SK-N-MC (cell line): ENCODE measurements at regions not wholly inside any gene's neighbourhood (a gene's known extent, or its start where the extent isn't known, plus 50 kb on each side); places are given as distances from the start of the nearest gene placed in this dataset.

Experiments
- DNase-seq: peaks from one replicate; pipeline ENCODE4 v3.0.0-alpha.2; 2011; ENCODE audit warnings: low read depth, low spot score
- H3K27ac ChIP-seq: fragments of 200-600 bp; sonication (generic); 2 replicates; pipeline ENCODE4 v1.5.1; 2016; ENCODE audit warnings: mixed run types
- H3K36me3 ChIP-seq: fragments of 200-600 bp; sonication (generic); 2 replicates; pipeline ENCODE4 v1.6.1; 2017; ENCODE audit warnings: antibody characterized with exemption, low read length, mixed read lengths; ENCODE audit not compliant: insufficient read depth
- H3K4me3 ChIP-seq: fragments of 200-600 bp; sonication (generic); 2 replicates; pipeline ENCODE4 v1.5.1; 2016
- H3K9ac ChIP-seq: fragments of 200-600 bp; sonication (generic); 2 replicates; pipeline ENCODE4 v1.8.0; 2017; ENCODE audit warnings: mixed run types, mixed read lengths; ENCODE audit not compliant: insufficient read length
- H3K9me3 ChIP-seq: fragments of 200-600 bp; sonication (generic); 2 replicates; pipeline ENCODE4 v1.6.1; 2017; ENCODE audit warnings: low read depth, mild to moderate bottlenecking, antibody characterized with exemption, low read length, moderate library complexity, mixed read lengths
- EZH2 ChIP-seq: fragments of 200-600 bp; sonication (generic); IDR thresholded peaks from one replicate; pipeline ENCODE4 v1.6.1; 2017; ENCODE audit warnings: antibody characterized with exemption
- FOXP2 ChIP-seq: optimal IDR thresholded peaks from 2 replicates; pipeline ENCODE3; 2011; ENCODE audit warnings: mild to moderate bottlenecking, moderate library complexity; ENCODE audit not compliant: insufficient read depth; ENCODE audit errors: extremely low read length, control extremely low read depth
- POLR2AphosphoS5 ChIP-seq: IDR thresholded peaks from 2 replicates; pipeline ENCODE4 v1.6.1; 2012; ENCODE audit warnings: mild to moderate bottlenecking, low read depth, low read length, borderline replicate concordance

DNA sequence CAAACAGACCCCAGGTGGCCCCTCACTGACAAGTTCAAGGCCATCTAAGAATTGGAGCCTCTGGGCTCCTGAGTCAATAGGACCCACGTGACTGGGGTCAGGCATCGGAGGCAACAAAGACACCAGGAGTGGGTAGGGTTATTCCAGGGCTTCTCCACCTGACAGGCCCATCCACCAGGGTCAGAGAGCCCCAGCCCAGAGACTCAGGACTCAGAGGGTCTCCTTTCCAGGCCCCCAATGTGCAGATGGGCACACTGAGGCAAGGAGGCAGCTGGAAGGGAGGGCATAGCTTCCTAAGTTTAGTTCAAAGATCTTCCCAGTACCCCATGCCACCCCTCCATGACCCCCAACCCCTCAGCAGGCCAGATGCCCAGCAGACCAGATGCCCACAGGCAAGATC, 388.6 kb downstream of the MATN1 start:
- H3K4me3 ChIP-seq = no peak overlapping the region
- no peak overlapping the region for H3K27ac ChIP-seq
- no peak overlapping the region for H3K9ac ChIP-seq
- no peak for DNase-seq
- TF ChIP-seq POLR2AphosphoS5 = no peak
- H3K36me3 ChIP-seq = no peaks in the 10 kb centered on the region
- H3K9me3 ChIP-seq = no peaks in the 10 kb centered on the region

DNA sequence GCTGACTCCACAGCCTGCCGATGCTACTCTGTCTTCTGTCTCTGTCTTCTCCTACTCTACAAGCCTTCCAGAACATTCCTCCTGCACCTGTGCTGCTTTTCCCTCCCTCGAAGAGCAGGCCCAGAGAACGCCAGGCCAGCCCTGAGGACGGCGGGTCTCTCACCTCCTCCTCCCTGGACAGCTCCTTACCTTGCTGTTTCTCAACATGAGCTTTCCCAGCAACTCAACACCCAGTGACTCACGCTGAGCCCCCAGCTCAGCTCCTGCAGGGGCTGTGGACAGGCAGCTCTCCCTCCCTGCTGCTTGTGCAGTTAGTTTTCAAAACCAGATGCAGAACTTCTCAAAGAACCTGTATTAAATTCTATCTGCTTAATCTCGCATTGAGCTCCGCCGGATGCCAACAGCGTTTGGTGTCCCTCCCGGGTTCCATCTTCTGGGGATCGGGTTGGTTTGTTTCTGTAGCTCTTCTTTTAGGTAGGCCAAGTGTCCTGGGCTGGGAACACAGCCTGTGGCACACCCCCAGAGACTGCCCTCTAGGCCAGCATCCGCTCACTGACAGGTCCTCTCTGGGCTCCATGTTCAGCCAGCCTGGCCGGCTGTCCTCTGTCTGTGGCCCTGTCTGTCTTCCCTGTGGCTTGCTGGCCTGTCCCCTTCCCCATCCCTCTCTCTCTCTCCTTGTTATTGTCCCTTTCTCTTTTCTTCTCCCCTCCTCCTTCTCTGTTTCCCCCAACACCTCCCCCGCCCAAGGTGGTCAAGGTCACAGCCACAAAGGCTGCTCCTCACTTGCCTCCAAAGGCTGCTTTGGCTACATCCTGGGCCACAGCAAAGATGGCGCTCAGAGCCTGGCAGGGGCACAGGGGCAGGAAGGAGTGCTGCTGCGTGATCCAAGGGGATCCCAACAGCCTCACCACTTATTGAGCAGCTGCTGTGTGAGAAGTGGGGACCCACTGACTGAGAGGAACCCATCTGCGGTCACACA, 391.0 kb downstream of the MATN1 start:
- TF ChIP-seq FOXP2 = no peak
- no peak for TF ChIP-seq EZH2
- no peak for TF ChIP-seq POLR2AphosphoS5
- Histone ChIP-seq H3K36me3 (no peaks in the 10 kb centered on the region), H3K9ac (no peak overlapping the region), H3K27ac (no peak overlapping the region), H3K9me3 (no peaks in the 10 kb centered on the region), H3K4me3 (no peak overlapping the region)
- no peak for DNase-seq

- no peak overlapping the region for H3K4me3 ChIP-seq
- no peak for DNase-seq
- H3K9me3 ChIP-seq = no peaks in the 10 kb centered on the region
- TF ChIP-seq FOXP2 = no peak
- no peak for TF ChIP-seq EZH2
- no peak for TF ChIP-seq POLR2AphosphoS5
- no peaks in the 10 kb centered on the region for H3K36me3 ChIP-seq
- H3K9ac ChIP-seq = no peak overlapping the region
- H3K27ac ChIP-seq = no peak overlapping the region
These were observed 391.8 kb downstream of the MATN1 start for GRCh38 chr1:30331415-30332065.

- Histone ChIP-seq H3K27ac (no peak overlapping the region), H3K36me3 (no peaks in the 10 kb centered on the region), H3K9me3 (no peaks in the 10 kb centered on the region), H3K4me3 (no peak overlapping the region), H3K9ac (no peak overlapping the region)
- no peak for TF ChIP-seq POLR2AphosphoS5
- TF ChIP-seq FOXP2 = no peak
- TF ChIP-seq EZH2 = no peak
- no peak for DNase-seq
These were observed 392.7 kb downstream of the MATN1 start for GRCh38 chr1:30330644-30331043.

DNA sequence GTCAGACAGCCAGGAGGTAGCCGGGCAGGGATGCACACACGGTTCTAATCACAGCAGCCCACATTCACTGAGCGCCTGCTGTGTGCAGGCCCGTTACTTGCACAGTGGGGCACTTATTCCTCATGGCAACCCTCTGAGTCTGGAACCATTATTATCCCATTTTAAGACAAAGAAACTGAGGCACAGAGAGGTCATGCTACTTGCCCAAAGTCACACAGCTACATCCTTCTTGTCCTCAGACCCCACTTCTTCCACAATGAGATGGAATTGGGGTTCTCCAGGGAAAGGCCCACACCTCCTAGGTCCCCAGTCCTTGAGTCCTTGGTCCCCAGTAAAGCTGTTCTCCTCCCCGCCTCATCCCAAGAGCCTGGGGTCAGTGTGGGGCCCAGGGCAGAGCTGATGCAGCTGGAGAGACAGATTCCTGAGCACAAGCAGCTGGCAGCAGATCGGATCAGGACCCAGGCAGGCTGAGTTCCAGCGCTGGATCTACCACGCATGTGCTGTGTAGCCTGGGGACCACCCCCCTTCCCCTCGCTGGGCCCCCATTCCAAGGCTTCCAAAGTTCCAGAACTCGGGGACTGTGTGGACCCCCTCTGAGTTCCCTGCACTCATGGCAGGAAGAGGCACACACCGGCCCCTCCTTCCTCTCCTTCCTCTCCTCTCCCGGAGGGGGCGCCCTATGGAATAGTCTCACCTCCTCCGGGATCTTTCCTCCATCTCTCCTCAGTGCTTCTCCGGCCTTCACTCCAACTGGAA, 393.4 kb downstream of the MATN1 start:
- no peak for TF ChIP-seq POLR2AphosphoS5
- TF ChIP-seq FOXP2 = no peak
- TF ChIP-seq EZH2 = no peak
- Histone ChIP-seq H3K9ac (no peak overlapping the region), H3K36me3 (no peaks in the 10 kb centered on the region), H3K9me3 (no peaks in the 10 kb centered on the region), H3K27ac (no peak overlapping the region), H3K4me3 (no peak overlapping the region)
- no peak for DNase-seq

DNA sequence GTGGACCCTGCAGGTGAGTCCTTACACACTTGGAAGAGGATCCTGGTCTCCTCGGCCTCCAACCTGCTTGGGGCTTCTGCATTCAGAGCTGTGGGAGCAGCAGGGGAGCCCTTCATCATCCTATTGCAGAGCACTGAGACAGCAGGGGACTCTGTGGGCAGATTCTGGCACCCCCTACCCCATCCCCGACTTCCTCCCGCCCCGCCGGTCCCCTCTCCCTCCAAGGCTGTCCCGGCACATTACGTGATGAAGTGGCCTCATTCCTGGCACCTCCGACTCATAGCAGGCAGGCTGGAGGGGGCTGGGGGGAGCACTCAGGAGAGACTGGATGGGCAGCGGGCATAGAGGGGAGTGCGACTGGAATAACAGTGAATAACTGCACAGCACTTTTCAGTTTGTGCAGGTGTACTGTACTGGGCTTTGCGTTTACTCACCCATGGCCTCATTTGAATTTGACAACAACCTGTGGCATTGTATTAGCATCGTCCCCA, 394.1 kb downstream of the MATN1 start:
- Histone ChIP-seq H3K9ac (no peak overlapping the region), H3K9me3 (no peaks in the 10 kb centered on the region), H3K36me3 (no peaks in the 10 kb centered on the region), H3K4me3 (no peak overlapping the region), H3K27ac (no peak overlapping the region)
- TF ChIP-seq EZH2 (no peak), POLR2AphosphoS5 (no peak), FOXP2 (no peak)
- DNase-seq = no peak

DNA sequence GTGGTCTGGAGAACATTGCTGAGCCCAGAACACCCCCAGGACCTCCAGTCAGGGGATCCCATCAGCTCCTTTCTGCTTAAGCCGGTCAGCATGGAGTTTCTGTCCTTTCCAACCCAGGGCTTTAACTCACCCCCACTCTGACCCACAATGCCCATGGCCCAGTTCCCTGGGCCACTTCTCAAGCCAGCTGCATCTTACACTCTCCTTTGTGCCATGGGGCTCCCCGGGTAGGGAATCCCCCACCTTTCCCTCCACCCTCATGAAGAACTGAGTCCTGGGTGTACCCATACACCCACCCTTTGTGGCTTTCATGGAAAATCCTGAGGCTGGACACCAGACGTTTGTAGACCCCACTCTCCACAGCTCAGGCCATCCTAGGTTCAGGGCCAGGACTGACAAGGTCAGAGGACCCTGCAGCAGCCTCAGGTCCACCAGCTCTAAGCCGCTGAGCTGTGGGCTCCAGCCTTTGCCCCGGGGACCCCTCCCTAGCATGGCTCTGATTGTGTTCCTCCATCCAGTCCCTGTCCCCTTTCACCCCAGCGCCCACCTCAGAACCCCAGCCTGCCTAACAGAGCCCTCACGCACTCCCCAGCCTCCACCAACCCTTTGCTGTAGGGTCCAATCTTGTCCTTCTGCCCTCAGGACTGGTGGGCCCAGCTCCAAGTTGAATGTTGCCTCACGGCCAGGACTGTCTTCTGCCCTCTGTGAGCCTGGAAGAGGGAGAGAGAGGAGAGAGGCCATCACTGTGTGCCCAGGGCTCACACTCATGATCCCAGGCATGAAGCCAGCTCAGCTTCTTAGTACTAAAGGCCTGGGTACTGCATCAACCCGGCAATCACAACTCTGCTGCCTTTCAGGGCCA, 394.8 kb downstream of the MATN1 start:
- no peak for DNase-seq
- Histone ChIP-seq H3K9me3 (no peaks in the 10 kb centered on the region), H3K36me3 (no peaks in the 10 kb centered on the region), H3K4me3 (no peak overlapping the region), H3K9ac (no peak overlapping the region), H3K27ac (no peak overlapping the region)
- TF ChIP-seq FOXP2 (no peak), EZH2 (no peak), POLR2AphosphoS5 (no peak)
